Body of pancreas (tissue), 4 donors: ENCODE measurements at regions not wholly inside any gene's neighbourhood (a gene's known extent, or its start where the extent isn't known, plus 50 kb on each side); places are given as distances from the start of the nearest gene placed in this dataset.

Source experiments
- CTCF ChIP-seq, 7 experiments: fragments of 450-650 bp in 4 of 7; fragments of 200-600 bp in 3 of 7; sonication (generic) in 3 of 7; IDR thresholded peaks; one replicate each; pipeline ENCODE4 v1.5.1; 2016 to 2019; ENCODE audit warnings: antibody characterized with exemption in 7 of 7
- POLR2A ChIP-seq, 3 donors: fragments of 450-650 bp; IDR thresholded peaks; one replicate each; pipeline ENCODE4 v1.6.1; 2016; ENCODE audit warnings: antibody characterized with exemption in 3 of 3, mild to moderate bottlenecking in 2 of 3

DNA sequence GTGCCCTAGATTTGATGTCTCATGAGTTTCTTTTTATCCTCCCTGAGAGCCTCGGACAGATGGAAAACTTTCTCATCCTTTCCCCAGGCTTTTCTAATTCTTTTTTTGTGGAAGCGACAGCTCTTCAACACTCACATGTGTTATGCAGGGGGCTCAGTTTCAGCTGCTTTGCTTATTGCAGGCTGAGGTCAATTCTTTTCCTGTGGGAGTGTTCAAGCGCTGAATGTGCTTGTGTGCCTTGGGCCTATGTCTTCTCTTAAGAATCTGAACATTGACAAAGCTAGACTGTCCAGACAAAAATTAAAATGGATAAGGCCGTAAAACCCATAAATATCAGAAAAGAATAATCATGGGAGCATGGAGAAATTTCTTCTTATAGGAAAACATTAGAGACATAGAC lies 125.2 kb upstream of the STEAP4 start:
- TF ChIP-seq CTCF (IDR thresholded peaks at IDR 0.05) (no peak), POLR2A (IDR thresholded peaks at IDR 0.05) (no peak)
